ENCODE measurements at regions not wholly inside any gene's neighbourhood (a gene's known extent, or its start where the extent isn't known, plus 50 kb on each side); places are given as distances from the start of the nearest gene placed in this dataset.

GRCh38 chr1:79363430-79363829, 356.9 kb upstream of the ADGRL4 start:
- no peaks in the 10 kb centered on the region for H4K20me1 ChIP-seq (ENCODE audit: insufficient read depth, low read length)
- TF ChIP-seq POGZ (CRISPR knock-in tag; IDR thresholded peaks at IDR 0.05) (no peak), GLI4 (CRISPR knock-in tag; IDR thresholded peaks at IDR 0.05; ENCODE audit: borderline replicate concordance) (no peak), ZNF556 (CRISPR knock-in tag; IDR thresholded peaks at IDR 0.05; ENCODE audit: borderline replicate concordance) (no peak), ZNF256 (CRISPR knock-in tag; conservative IDR thresholded peaks at IDR 0.05) (no peak), ATF5 (CRISPR knock-in tag; IDR thresholded peaks at IDR 0.05; ENCODE audit: low read depth) (no peak), ZBTB8A (CRISPR knock-in tag; IDR thresholded peaks at IDR 0.05; ENCODE audit: borderline replicate concordance, low read depth) (no peak), NCOA5 (CRISPR knock-in tag; IDR thresholded peaks at IDR 0.05) (no peak), ZNF766 (CRISPR knock-in tag; IDR thresholded peaks at IDR 0.05; ENCODE audit: borderline replicate concordance) (no peak), ADNP (CRISPR knock-in tag; IDR thresholded peaks at IDR 0.05) (no peak), ZFP62 (CRISPR knock-in tag; IDR thresholded peaks at IDR 0.05) (no peak), NR0B2 (CRISPR knock-in tag; IDR thresholded peaks at IDR 0.05) (no peak), ZNF33B (CRISPR knock-in tag; IDR thresholded peaks at IDR 0.05) (no peak), RFX5 (IDR thresholded peaks at IDR 0.05; ENCODE audit: low read depth, low read length) (no peak)
- CTCF ChIA-PET (ENCODE audit: low intra/inter-chr PET ratio, low total read pairs), result no interaction called here
- no TSS peak for BruUV-seq (replicated peaks)
- H3K4me3 ChIP-seq (replicated peaks in 1 of 3; ENCODE audit: insufficient read depth in 1 of 3, low read depth in 2 of 3, low read length in 3 of 3), result no peak overlapping the region
- in situ Hi-C loops (cut with HindIII; ENCODE audit: extremely low pct_ligation_motif_present, low pct_unique_long_range_greater_than_20kb), result loop anchor here (25.0 kb wide), 1 partner anchor 526 kb away; no protein-coding TSS in a partner anchor
- DNase-seq (ENCODE audit: low spot score) (no peak), ATAC-seq (no peak), FAIRE-seq (no peak)
- no peak overlapping the region for H2AFZ ChIP-seq (ENCODE audit: low read length)
- intact Hi-C loops (cut with micrococcal nuclease; ENCODE audit: unreplicated experiment), result no loop called here
- no peak overlapping the region for H3K27ac ChIP-seq (ENCODE audit: extremely low read length, insufficient read depth, low read length)
- H3K9ac ChIP-seq (ENCODE audit: insufficient read depth, low read depth, low read length), result no peak overlapping the region
- no peak overlapping the region for H3K4me2 ChIP-seq (ENCODE audit: low read depth, low read length)
- H3K9me3 ChIP-seq (ENCODE audit: low read length), result peaks cover 66% of the 10 kb centered on the region
- POLR2A ChIA-PET, result no interaction called here
- H3K4me1 ChIP-seq (ENCODE audit: insufficient read depth, low read length), result no peaks in the 10 kb centered on the region
- no peaks in the 10 kb centered on the region for H3K27me3 ChIP-seq (ENCODE audit: control insufficient read depth in 1 of 2, insufficient read depth in 2 of 2, low read length in 2 of 2)
- no peaks in the 10 kb centered on the region for H3K79me2 ChIP-seq (ENCODE audit: insufficient read depth, low read length)
- H3K36me3 ChIP-seq (replicated peaks in 1 of 2; ENCODE audit: control insufficient read depth in 1 of 2, insufficient read depth in 2 of 2, low read length in 2 of 2), result no peaks in the 10 kb centered on the region

All from HepG2 (cell line).